GM21529 (cell line): ENCODE measurements at regions not wholly inside any gene's neighbourhood (a gene's known extent, or its start where the extent isn't known, plus 50 kb on each side); places are given as distances from the start of the nearest gene placed in this dataset.
"Not testable (repeated sequence)": the region's sequence is repeated elsewhere in the genome, so short reads cannot be mapped to it uniquely, and the experiment has no call there.

Source experiments
- ATAC-seq: cut with Tn5 transposase; IDR thresholded peaks from one replicate; pipeline ENCODE4 v1.9.1; 2021; ENCODE audit not compliant: unreplicated experiment

- ATAC-seq: no peak
Measured at GRCh38 chr1:67528141-67528540, 97.9 kb upstream of the SERBP1 start.

- no peak for ATAC-seq
Measured at GRCh38 chr1:67530071-67530470, 99.9 kb upstream of the SERBP1 start.

- ATAC-seq: peak; percentile 75
Measured at GRCh38 chr1:67532452-67533216, 102.4 kb upstream of the SERBP1 start.

- no peak for ATAC-seq
Measured at GRCh38 chr1:67534627-67535065, 104.4 kb upstream of the SERBP1 start.

- ATAC-seq: peak; percentile 78
Measured at GRCh38 chr1:67535474-67535873, 105.3 kb upstream of the SERBP1 start.

- ATAC-seq: no peak
Measured at GRCh38 chr1:67536957-67537666, 106.9 kb upstream of the SERBP1 start.

GRCh38 chr1:67537667-67538018, 107.4 kb upstream of the SERBP1 start:
- no peak for ATAC-seq

GRCh38 chr1:67540025-67540732, 110.0 kb upstream of the SERBP1 start:
- ATAC-seq: no peak

GRCh38 chr1:67540733-67541125, 110.5 kb upstream of the SERBP1 start:
- ATAC-seq: no peak

GRCh38 chr1:67542747-67543146, 112.5 kb upstream of the SERBP1 start:
- no peak for ATAC-seq

GRCh38 chr1:67544921-67545320, 114.7 kb upstream of the SERBP1 start:
- ATAC-seq: no peak

- no peak for ATAC-seq
Measured at GRCh38 chr1:67545364-67545763, 115.2 kb upstream of the SERBP1 start.

GRCh38 chr1:67551375-67551774, 121.2 kb upstream of the SERBP1 start:
- ATAC-seq: no peak

GRCh38 chr1:67552336-67552759, 122.1 kb upstream of the SERBP1 start:
- no peak for ATAC-seq

GRCh38 chr1:67554204-67554603, 124.0 kb upstream of the SERBP1 start:
- ATAC-seq: not testable (repeated sequence)

GRCh38 chr1:67555461-67556296, 125.5 kb upstream of the SERBP1 start:
- no peak for ATAC-seq

GRCh38 chr1:67556297-67556900, 126.2 kb upstream of the SERBP1 start:
- no peak for ATAC-seq

GRCh38 chr1:67557696-67558448, 127.1 kb upstream of the GADD45A start:
- no peak for ATAC-seq

- ATAC-seq: no peak
Measured at GRCh38 chr1:67558449-67559193, 126.4 kb upstream of the GADD45A start.
